ENCODE measurements at regions not wholly inside any gene's neighbourhood (a gene's known extent, or its start where the extent isn't known, plus 50 kb on each side); places are given as distances from the start of the nearest gene placed in this dataset.

DNA sequence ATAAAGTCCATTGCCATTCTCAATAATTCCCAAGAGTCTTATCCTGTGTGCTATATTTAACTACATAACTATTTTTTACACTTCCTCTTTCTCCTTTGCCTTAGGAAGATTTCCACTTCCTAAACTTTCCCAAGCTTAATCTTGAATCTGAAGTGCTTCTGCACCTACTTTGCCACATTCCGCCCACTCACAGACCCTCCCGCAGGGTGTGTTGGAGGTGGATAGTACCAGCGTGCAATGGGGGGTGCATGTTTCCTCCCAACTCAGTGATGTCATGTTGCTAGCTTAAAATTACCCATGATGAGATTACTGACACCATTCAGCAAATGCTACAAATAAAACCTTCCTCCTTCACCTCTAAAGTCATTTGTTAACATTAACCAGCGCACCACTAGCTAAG, 460.2 kb downstream of the NR2F1-AS1 start:
- H3K36me3 Mint-ChIP-seq, result no peaks in the 10 kb centered on the region
- no peaks in the 10 kb centered on the region for H3K4me1 Mint-ChIP-seq (ENCODE audit: low read depth)
- no peak overlapping the region for H3K4me3 Mint-ChIP-seq
- H3K27ac Mint-ChIP-seq, result no peak overlapping the region
- H3K27me3 Mint-ChIP-seq, result no peaks in the 10 kb centered on the region
- no peaks in the 10 kb centered on the region for H3K9me3 Mint-ChIP-seq (ENCODE audit: low read depth)

DNA sequence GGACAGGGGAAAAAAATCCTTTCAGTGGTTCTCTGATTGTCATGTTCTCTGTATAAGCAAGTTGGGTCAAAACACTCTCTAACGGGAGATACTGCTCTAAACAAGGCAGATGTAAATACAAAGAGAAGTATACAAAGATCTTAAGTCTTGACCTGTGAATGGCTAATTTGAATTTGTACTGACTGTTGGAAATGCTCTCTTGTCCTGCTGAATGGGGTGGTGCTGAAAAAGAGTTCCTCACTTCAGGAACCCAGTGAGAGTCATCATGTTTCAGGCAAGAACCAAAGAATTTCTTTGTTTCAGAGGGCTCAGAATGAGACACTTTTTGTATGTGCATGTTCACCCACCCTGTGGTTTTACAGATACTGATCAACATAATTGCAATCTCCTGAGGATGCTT, 461.0 kb downstream of the NR2F1-AS1 start:
- Mint-ChIP-seq H3K36me3 (no peaks in the 10 kb centered on the region), H3K4me3 (no peak overlapping the region), H3K9me3 (ENCODE audit: low read depth) (no peaks in the 10 kb centered on the region), H3K27me3 (no peaks in the 10 kb centered on the region), H3K4me1 (ENCODE audit: low read depth) (no peaks in the 10 kb centered on the region), H3K27ac (no peak overlapping the region)

DNA sequence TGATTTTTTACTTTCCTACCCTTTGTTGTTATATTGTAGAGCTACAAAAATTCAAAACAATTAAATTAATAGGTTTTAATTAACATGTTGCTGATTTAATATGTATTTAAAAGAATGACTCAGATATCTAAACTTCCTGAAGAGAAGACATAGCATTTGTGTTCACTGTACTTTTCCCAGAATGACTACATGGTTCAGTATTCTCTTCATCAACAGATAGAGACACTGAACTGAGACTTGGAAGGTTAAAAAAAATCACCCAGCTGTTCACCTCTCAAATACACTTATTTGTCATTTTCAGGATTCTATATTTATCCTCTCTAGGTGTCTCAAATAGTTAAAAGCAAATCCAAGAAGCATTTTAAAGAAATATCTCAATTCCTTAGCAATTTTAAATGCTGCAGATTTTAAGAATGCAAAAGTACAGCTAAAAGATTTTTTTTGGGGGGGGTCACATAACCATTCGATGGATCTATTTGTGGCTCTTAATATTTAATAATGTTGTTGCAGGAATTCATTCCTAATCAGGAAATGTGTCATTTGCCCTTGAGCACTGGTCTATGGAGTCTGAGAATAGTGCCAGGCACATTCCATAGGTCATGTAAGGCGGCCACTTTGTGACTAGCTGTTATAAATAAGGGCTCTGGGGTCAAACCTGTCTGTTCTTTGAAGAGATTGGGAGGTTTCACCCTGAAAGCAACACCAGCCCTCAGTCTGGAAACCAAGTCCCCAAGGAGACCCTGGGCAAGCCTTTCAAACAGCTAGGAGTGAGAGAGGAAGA, 463.1 kb downstream of the NR2F1-AS1 start:
- Mint-ChIP-seq H3K27me3 (no peaks in the 10 kb centered on the region), H3K27ac (no peak overlapping the region), H3K4me3 (no peak overlapping the region), H3K36me3 (no peaks in the 10 kb centered on the region), H3K4me1 (ENCODE audit: low read depth) (no peaks in the 10 kb centered on the region), H3K9me3 (ENCODE audit: low read depth) (no peaks in the 10 kb centered on the region)

DNA sequence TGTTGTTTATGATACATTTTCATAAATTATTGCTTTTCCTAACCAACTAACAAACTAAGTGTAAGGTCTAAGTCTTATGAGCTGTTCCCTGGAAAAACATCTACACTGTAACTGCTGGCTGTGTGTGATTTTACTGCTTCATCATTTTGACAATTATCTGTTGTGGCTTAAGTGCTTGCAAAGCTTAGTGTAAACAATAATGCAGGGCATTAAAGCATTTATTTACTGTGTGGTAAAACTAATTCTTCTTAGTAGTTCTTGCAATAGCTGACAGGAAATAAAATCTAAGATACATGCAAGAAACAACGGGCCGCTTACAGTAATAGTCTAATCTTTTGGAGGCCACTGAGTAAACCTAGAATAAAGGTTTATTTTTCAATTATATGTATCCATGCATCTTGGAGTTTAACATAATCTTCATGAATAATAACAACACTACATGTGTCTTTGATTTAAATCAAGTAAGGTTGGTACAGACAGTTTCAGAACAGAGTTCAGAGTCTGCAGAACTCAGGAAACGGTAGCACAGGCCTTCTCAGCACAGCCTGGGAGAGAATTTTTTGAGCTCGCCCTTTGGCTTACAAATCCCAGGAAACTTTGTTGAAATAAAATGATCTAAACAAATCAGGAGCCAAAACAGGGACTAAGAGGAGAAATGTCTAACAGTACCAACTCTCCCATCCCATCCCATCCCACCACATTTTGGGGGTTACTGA, 473.1 kb downstream of the NR2F1-AS1 start:
- H3K4me1 Mint-ChIP-seq (ENCODE audit: low read depth), result no peaks in the 10 kb centered on the region
- no peak overlapping the region for H3K4me3 Mint-ChIP-seq
- no peak overlapping the region for H3K27ac Mint-ChIP-seq
- H3K36me3 Mint-ChIP-seq, result no peaks in the 10 kb centered on the region
- H3K9me3 Mint-ChIP-seq (ENCODE audit: low read depth), result no peaks in the 10 kb centered on the region
- peaks cover 2% of the 10 kb centered on the region for H3K27me3 Mint-ChIP-seq

DNA sequence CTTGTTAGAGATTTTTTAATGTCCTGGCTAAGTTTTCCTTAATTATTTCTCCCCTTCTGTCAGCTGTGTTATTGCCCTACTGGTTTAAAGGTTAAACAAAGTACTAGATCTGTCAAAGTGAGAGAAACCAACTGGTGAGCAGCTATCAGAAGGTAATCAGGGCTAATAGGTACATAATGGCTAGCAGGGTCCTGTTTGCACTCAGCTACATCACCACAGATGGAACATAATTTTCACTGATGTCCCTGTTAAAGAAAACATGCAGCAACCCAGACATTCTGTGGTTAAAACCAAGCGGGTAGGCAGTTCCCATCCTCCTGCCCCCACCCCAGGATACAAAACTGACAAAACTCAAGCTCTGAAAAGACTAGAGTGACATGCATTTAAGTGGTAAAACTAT, 473.9 kb downstream of the NR2F1-AS1 start:
- Mint-ChIP-seq H3K27ac (no peak overlapping the region), H3K36me3 (no peaks in the 10 kb centered on the region), H3K4me3 (no peak overlapping the region), H3K4me1 (ENCODE audit: low read depth) (no peaks in the 10 kb centered on the region), H3K27me3 (peaks cover 2% of the 10 kb centered on the region), H3K9me3 (ENCODE audit: low read depth) (no peaks in the 10 kb centered on the region)

DNA sequence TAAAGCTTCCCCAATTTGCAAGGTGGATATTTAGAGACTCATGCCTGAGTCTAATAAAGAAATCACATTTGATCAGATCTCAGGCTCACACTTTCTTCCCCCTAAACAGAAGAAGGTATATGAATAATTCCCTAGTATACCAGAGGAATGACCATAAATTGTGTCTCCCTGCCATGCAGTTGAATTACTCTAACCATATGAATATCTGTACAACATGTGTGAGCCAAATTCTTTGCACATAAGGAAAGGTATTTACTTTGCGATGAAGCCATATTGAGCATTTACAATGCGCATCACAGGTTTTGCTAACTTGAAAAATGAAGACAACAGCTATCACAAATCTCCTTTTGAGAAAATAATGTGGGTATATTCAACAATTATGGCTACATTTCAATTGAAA, 479.4 kb downstream of the NR2F1-AS1 start:
- no peak overlapping the region for H3K4me3 Mint-ChIP-seq
- no peaks in the 10 kb centered on the region for H3K36me3 Mint-ChIP-seq
- no peak overlapping the region for H3K27ac Mint-ChIP-seq
- H3K27me3 Mint-ChIP-seq, result no peaks in the 10 kb centered on the region
- no peaks in the 10 kb centered on the region for H3K9me3 Mint-ChIP-seq (ENCODE audit: low read depth)
- H3K4me1 Mint-ChIP-seq (ENCODE audit: low read depth), result no peaks in the 10 kb centered on the region

DNA sequence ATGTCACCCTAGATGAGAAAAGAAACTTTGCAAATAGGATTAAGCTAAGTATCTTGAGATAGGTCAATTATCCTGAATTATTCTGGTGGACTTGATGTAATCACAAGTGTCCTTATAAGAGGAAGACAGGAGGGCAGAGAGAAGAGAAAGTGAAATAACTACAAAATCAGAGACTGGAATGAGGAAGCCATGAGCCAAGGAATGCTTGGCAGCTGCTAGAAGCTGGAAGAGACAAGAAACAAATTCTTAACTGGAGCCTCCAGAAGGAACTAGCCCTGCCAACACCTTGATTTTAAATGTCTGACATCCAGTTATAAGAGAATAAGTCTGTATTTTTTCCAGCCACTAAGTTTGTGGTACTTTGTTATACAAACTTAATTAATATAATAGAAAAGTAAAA, 480.0 kb downstream of the NR2F1-AS1 start:
- H3K4me3 Mint-ChIP-seq, result no peak overlapping the region
- no peaks in the 10 kb centered on the region for H3K4me1 Mint-ChIP-seq (ENCODE audit: low read depth)
- no peak overlapping the region for H3K27ac Mint-ChIP-seq
- H3K36me3 Mint-ChIP-seq, result no peaks in the 10 kb centered on the region
- no peaks in the 10 kb centered on the region for H3K27me3 Mint-ChIP-seq
- H3K9me3 Mint-ChIP-seq (ENCODE audit: low read depth), result no peaks in the 10 kb centered on the region

DNA sequence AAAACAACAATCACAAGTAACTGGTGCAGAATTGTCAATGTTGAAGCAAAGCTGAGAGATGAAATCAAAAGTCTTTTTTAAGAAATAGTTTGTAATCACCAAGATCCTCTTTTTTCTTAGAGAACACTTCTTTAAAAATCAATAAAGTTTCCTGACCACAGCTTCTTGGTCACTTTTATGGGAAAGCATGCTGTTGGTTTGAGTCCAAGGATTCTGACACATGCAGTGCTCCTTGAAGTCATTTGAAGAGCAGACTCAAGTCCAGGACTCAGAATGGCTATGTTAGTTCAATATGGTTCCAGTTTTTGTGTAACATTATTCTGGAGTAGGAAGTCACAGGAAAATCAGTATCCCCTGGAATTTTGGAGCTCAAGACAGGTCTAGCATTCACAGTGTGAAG, 480.6 kb downstream of the NR2F1-AS1 start:
- no peaks in the 10 kb centered on the region for H3K27me3 Mint-ChIP-seq
- H3K9me3 Mint-ChIP-seq (ENCODE audit: low read depth), result no peaks in the 10 kb centered on the region
- no peak overlapping the region for H3K4me3 Mint-ChIP-seq
- no peaks in the 10 kb centered on the region for H3K4me1 Mint-ChIP-seq (ENCODE audit: low read depth)
- H3K36me3 Mint-ChIP-seq, result no peaks in the 10 kb centered on the region
- no peak overlapping the region for H3K27ac Mint-ChIP-seq

DNA sequence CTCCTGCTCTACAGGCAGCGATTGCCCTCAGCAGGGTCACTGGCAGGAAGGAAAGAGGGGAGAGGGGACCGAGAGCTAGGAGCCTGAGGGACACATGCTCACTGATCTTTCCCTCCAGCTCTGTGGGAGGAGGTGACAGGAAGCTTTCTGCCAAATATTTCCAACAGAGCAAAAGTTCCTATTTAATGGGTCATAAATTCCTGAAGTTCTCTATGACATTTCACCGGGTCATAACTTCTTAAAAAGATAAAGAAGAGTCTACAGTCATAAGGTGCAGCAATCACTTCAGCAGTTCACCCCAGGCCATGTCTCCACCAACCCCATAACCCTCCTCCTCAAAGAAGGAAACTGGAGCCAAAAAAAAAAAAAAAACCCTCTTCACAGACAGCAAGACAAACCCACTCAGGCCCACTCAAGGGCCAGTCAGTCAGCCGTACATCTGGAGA, 481.1 kb downstream of the NR2F1-AS1 start:
- H3K36me3 Mint-ChIP-seq, result no peaks in the 10 kb centered on the region
- H3K27me3 Mint-ChIP-seq, result no peaks in the 10 kb centered on the region
- no peak overlapping the region for H3K4me3 Mint-ChIP-seq
- no peak overlapping the region for H3K27ac Mint-ChIP-seq
- no peaks in the 10 kb centered on the region for H3K4me1 Mint-ChIP-seq (ENCODE audit: low read depth)
- no peaks in the 10 kb centered on the region for H3K9me3 Mint-ChIP-seq (ENCODE audit: low read depth)

DNA sequence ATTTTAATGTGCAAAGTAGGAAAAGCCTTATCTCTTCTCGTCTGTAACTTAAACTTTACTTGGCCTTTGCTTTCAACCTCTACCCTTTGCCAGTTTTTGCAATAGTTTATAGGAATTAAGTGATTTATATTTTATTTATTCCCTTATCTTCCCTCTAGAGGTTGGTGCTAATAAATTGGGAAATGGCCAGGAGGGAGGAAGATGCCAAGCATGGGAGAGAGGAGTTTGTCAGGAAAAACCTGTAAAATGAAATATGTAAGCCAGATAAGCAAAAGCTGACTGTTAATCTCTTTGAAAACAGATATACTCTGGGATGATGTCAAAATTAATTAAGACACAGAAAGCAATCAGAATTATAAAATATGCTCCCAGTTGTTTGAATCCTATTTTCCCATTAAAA, 484.5 kb downstream of the NR2F1-AS1 start:
- no peak overlapping the region for H3K27ac Mint-ChIP-seq
- no peaks in the 10 kb centered on the region for H3K9me3 Mint-ChIP-seq (ENCODE audit: low read depth)
- H3K4me1 Mint-ChIP-seq (ENCODE audit: low read depth), result no peaks in the 10 kb centered on the region
- no peak overlapping the region for H3K4me3 Mint-ChIP-seq
- no peaks in the 10 kb centered on the region for H3K27me3 Mint-ChIP-seq
- no peaks in the 10 kb centered on the region for H3K36me3 Mint-ChIP-seq

DNA sequence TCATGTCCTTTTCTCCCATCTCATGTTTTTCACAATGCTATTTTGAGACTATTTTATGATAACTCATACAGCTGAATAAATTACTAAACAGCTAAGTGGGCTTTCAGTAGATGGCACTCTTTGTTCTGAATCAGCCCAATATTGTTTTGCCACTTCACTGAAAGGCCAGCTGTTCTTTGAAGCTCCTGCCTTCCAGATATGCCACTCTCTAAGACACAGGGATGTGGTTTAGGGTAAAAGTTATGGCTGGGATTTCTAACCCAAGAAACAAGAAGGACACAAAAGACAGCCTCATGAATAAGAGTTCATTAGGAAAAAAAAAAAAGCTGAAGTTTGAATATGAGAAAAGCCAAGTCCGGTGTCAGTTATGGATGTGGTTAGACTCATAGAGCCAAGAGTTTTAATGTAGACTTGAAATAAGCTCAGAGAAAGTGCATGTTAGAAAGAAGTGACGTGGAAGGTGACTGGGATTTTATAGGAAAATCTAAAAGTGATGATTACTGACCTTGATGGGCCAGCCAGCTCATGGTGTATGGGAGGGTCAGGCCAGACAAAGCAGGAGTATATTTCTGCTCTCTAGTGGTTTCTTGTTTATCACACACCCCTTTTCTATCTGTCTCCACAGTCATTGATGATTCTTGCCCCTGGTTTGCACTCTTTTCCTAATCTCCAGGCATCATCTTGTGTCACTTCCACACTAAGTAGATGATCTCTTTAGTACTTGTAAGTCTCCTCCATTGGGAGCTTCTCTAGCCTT, 488.5 kb downstream of the NR2F1-AS1 start:
- no peaks in the 10 kb centered on the region for H3K36me3 Mint-ChIP-seq
- no peak overlapping the region for H3K4me3 Mint-ChIP-seq
- H3K9me3 Mint-ChIP-seq (ENCODE audit: low read depth), result no peaks in the 10 kb centered on the region

DNA sequence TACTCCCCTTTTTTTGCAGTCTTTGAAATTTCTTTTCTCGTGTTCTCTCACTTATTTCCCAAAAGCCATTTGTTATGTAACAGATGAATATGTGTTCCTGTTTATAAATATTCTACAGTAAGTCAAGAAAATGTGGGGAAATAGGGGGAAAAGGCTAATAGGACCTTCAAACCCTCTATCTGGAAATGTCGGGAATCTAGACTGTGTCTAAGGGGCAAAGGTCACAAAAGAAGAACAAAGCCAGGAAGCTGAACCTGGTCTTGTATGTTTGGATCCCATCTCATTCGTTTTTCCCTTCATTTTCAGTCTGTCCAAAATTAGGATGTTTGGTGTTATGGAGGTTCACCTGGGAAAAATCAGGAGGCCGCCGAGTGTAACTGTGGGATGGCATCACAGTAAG, 490.3 kb downstream of the NR2F1-AS1 start:
- no peaks in the 10 kb centered on the region for H3K36me3 Mint-ChIP-seq
- H3K4me1 Mint-ChIP-seq (ENCODE audit: low read depth), result no peaks in the 10 kb centered on the region
- H3K9me3 Mint-ChIP-seq (ENCODE audit: low read depth), result no peaks in the 10 kb centered on the region
- H3K27ac Mint-ChIP-seq, result no peak overlapping the region
- no peak overlapping the region for H3K4me3 Mint-ChIP-seq
- H3K27me3 Mint-ChIP-seq, result no peaks in the 10 kb centered on the region

More for the DNA sequence above, 488.5 kb downstream of the NR2F1-AS1 start:
- no peaks in the 10 kb centered on the region for H3K27me3 Mint-ChIP-seq
- H3K27ac Mint-ChIP-seq, result no peak overlapping the region
- no peaks in the 10 kb centered on the region for H3K4me1 Mint-ChIP-seq (ENCODE audit: low read depth)

DNA sequence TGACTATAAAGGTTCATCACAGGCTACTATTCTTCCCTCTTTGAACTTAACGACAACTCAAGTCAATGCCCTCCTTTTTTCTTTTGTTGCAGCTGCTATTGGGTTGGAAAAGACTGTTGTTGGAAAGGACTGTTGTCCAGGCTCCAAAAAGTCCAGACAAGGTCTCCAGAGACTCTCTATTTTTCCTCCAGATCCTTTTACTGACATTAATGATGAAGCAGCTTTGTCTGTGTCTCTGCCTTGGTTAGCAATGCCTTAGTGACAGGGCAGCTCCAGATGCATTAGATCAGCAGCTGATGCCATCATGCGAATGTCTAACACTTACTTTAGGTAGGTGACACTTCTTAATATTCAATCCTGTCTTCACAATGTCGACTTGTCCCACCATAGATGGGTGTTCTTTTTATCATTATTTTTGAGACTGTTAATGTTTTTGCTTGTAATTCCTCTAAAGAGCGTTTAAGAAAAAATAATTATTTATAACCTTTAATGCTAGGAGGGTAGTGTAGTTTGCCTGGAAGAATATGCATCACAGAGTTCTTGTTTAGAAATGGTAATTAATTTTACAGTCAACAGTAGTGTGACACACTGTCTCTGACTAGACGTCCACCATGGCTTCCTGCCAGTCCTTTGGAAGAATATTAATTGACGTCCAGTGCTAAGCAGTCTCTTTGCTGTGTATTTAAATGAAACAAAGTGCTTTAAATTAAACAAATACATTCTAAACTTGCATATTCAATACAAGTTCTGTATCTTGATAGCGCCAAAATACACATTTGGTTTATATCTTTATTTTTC, 492.2 kb downstream of the NR2F1-AS1 start:
- H3K4me1 Mint-ChIP-seq (ENCODE audit: low read depth), result no peaks in the 10 kb centered on the region
- no peaks in the 10 kb centered on the region for H3K36me3 Mint-ChIP-seq
- H3K27me3 Mint-ChIP-seq, result no peaks in the 10 kb centered on the region
- H3K27ac Mint-ChIP-seq, result no peak overlapping the region
- H3K9me3 Mint-ChIP-seq (ENCODE audit: low read depth), result no peaks in the 10 kb centered on the region
- no peak overlapping the region for H3K4me3 Mint-ChIP-seq

DNA sequence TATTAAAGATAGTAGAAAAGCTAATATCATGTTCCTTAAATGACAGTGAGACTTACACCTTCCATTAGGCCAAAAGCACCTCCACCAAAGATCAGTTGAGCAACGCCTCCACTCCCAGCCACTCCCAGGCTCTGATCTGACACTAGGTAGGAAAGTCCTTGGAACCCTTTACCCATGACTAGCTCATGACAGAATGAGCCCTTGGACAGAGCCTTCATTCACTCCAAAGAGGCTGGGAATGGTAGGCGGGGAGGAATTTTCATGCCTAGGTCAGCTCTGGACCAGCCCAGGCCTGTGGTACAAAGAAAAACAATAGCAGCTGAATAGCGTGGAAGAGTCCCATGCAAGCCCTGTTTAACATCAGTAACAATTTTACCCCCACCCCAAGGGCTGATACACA, 493.7 kb downstream of the NR2F1-AS1 start:
- Mint-ChIP-seq H3K4me3 (no peak overlapping the region), H3K36me3 (no peaks in the 10 kb centered on the region), H3K27ac (no peak overlapping the region), H3K27me3 (no peaks in the 10 kb centered on the region), H3K9me3 (ENCODE audit: low read depth) (no peaks in the 10 kb centered on the region), H3K4me1 (ENCODE audit: low read depth) (no peaks in the 10 kb centered on the region)
